ENCODE measurements at regions not wholly inside any gene's neighbourhood (a gene's known extent, or its start where the extent isn't known, plus 50 kb on each side); places are given as distances from the start of the nearest gene placed in this dataset.

DNA sequence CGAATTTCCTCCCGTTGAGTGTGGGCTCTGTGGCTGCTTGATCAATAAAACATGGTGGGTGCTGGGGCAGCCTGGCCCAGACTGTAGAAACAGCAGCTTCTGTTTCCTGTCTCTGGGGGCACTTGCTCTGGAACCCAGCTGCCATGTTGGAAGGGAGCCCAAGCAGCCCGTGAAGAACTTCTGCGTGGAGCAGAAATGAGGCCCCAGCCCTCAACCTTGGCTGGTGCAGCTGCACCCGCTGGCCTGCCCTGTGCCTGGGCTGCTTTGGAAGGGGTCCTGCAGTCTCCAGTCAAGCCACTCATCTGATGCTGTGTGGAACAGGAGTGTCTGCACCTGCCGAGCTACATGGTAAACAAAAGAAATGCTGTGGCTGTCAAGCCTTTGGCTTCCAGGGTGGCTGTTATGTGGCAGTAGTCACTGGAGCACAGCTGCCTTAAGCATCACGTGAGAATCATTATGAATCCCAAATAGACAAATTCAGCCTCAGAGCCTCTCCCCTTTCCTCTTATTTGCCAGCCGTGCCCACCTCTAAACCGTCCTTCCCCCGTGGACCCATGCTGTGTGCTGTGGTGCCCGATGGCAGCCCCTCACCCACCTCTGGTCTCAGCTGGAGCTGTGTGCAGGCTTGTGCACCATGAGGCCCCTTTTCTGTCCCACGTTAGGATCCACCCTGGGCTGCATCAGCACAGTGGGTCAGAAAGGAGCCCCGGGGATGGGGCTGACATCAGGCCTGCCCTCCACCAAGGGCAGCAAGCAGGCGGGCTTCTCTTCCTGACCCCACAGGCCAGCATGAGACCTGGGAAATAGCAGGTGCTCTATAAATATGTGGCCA, 134.0 kb upstream of the HDAC4 start:
- no peak for DNase-seq

DNA sequence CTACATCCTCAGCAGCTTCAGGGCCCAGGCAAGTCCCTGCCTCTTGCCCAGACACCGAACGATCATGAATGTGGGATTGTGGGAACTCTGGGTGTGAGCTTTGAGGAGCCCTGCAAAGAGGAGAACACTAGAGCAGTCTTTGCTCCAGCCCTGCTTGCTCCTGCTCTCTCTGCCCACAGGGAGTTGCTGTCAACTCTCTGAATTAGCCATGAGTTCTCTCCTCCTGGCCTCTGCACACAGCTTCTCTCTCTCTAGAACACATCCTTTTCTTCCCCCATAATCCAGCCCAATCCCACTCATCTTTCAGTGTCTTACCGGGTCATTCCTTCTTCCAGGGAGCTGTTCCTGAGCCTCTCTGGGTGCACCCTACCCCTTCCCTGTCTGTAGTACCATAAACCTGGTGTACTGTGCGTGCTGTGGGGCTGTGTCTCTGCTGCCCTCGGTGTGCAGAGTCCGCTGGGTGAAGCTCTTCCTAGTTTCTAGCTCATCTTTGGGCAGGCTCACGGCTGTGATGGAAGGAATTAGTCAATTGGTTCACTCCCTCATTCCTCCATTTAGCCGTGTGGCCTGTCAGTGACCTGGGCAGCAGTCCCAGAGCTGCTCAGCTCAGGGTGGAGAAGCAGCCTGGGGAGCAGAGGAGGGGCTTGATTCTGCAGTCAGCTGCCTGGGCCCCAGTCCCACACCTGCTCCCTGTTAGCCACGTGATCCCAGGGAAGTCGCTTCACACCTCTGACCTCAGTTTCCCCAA, 132.9 kb upstream of the HDAC4 start:
- DNase-seq: no peak

- DNase-seq: peak; percentile 61
These were observed 132.0 kb upstream of the HDAC4 start for GRCh38 chr2:239532859-239533258.

DNA sequence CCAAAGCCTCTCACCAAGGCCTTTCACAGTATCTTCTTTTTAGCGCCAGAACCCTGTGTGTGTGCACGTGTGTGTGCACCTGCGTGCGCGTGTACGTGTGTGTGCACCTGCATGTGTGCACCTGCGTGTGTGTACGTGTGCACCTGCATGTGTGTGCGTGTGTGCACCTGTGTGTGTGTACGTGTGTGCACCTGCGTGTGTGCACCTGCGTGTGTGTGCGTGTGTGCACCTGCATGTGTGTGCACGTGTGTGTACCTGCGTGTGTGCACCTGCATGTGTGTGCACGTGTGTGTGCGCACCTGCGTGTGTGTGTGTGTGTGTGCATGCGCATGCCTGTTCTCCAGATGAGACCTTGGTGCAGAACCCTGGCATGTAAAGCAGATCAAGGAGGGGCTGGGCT, 131.4 kb upstream of the HDAC4 start:
- no peak for DNase-seq

- DNase-seq: no peak
These were observed 130.8 kb upstream of the HDAC4 start for GRCh38 chr2:239531456-239532241.

GRCh38 chr2:239530749-239531316, 130.0 kb upstream of the HDAC4 start:
- no peak for DNase-seq

GRCh38 chr2:239529313-239530015, 128.6 kb upstream of the HDAC4 start:
- DNase-seq: no peak

- no peak for DNase-seq
These were observed 128.1 kb upstream of the HDAC4 start for GRCh38 chr2:239528883-239529282.

- DNase-seq: no peak
These were observed 127.3 kb upstream of the HDAC4 start for GRCh38 chr2:239528146-239528545.

DNA sequence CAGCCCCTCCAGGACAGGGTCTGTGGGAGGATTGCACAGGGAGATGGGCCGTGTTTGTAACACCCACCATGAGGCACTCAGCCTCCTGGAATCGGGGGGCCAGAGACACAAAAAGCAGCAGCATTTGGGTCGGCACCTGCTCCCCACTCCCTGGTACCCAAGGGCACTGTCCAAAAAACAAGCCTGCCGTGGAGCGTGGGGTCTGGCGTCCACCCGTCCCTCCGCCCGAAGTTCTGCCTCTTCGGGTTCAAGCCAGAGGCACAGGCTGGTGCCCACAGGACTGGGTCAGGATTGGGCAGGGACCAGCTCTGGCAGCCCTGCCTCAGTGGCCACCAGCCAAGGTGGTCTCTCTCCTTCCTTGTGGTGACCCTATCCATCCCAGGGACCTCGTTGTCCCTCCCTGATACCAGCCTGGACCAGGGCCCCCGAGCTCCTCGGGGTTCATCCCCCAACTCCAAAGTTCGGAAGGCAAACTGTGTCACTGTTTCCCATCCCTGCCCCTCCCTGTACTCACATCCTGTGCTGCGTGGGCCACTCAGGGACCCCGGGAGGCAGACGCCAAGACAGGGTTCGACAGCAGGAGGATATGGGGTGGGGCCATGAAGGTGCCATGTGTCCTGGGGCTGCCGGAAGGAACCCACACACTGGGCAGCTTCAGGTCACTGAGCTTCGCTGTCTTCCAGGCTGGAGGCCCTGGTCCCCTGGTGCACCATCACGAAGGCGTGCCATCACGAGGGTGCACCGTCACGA, 126.0 kb upstream of the HDAC4 start:
- no peak for DNase-seq

DNA sequence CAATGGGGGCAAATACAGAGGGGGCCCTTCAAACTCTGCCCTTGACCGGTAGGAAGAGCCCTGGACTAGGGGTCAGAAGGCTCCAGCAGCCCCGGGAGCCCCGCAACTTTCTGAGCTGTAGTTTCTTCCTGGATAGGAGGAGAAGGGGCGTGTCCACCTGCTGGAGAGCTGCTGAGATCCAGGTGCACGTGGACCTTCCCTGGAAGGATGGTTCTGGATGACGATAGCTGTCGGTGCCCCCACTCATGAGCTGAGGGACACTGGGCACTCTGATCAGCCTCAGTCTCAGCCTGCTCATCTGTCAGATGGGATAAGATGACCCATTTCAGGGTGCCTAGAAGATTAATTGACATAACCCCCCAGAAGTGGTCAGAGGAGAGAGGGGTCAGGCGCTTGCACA, 125.2 kb upstream of the HDAC4 start:
- no peak for DNase-seq

- no peak for DNase-seq
These were observed 123.1 kb upstream of the HDAC4 start for GRCh38 chr2:239523954-239524330.

DNA sequence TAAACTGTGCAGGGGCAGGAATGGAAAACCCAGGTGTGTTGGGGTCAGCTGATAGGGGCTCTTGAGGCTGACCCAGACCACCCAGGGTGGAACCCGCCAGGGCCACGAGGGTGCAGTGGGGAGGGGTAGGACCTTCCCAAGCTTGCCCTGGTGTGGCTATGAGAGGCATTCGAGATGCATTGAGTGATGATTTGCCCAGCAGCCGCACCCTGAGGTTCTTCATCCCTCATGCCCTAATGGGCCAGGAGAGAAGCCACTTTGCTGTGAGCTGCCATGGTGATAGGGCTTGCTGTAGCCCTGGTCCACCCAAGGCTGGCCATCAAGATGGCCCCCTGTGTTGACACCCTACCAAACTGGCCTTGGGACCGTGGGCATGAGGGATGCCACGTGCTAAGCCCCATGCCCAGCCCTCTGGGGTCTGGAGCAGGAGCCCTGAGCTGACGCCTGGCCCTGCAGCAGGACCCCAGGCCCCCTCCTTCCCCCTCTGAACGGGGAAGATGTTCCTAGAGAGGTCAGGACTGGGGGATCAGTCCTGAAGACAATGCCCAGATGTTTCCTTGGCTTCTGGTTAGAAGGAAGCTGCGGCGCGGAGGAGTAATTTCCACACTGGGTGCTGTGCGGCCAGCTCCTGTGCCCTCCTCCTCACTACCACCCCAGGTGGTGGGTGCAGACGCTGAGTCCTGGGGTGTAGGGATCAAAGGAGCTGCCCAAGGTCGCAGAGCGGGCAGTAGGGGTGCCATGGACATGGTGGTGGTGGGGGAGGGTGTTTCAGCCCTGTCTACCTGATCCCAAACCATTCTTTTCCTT, 122.5 kb upstream of the HDAC4 start:
- DNase-seq: no peak

DNA sequence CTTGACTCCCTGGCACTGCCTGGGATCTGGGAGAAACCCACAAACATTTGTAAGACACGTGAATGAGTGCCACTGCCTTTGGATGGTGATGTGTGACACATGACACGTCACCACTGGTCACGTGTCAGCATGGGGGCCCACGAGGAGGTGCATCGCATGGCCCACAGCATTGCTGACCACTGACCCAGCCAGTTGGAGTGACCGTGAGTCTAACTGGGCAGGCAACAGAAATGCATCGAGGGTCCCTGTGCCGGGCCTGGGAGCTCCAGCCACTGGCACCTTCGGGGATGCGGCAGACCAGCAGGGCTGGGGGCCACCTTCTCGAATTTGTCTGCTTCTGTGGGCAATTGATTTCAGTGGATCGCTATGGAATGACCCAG, 121.9 kb upstream of the HDAC4 start:
- DNase-seq: no peak

DNA sequence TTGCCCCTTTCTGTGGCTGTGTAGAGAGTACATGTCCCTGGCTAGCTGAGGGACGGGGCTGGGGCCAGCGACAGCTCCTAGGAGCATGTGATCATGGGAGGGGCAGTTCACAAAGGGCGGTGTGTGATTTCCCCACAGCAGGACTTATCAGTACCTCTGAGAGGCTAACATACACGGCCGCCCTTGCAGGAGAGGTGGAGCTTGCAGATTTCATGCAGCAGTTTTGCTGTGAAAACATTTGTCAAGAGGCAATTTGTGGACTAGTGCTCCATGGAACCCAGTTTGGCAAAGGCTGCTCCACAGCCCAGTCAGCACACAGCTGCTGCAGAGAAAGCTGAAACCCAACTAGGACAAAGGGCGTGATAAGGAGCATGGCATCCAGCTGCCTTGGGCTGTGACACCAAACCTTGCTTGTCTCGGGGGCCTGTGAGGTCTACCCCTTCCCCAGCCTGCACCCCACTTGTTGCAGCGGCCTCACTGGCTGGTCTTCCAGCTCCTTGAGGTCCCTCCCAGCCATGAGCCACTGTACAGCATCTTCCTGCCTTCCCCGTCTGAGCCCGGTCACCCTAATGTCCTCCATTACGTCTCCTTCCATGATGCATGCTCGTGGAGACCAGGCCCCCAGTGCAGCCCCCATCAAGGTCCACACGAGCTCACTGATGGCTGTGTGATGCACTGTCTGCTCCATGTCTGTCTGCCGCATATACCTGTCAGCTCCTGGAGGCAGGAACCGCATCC, 121.4 kb upstream of the HDAC4 start:
- DNase-seq: no peak

- no peak for DNase-seq
These were observed 120.6 kb upstream of the HDAC4 start for GRCh38 chr2:239521518-239521815.

- no peak for DNase-seq
These were observed 120.1 kb upstream of the HDAC4 start for GRCh38 chr2:239520811-239521517.

GRCh38 chr2:239519921-239520585, 119.2 kb upstream of the HDAC4 start:
- DNase-seq: no peak
